Esophagus squamous epithelium (tissue), 4 donors: ENCODE measurements at regions not wholly inside any gene's neighbourhood (a gene's known extent, or its start where the extent isn't known, plus 50 kb on each side); places are given as distances from the start of the nearest gene placed in this dataset.

ENCODE experiments used
- POLR2A ChIP-seq, 4 donors: fragments of 450-650 bp; IDR thresholded peaks; one replicate each; pipeline ENCODE4 v1.6.1; 2017; ENCODE audit warnings: antibody characterized with exemption in 4 of 4, mild to moderate bottlenecking in 4 of 4, moderate library complexity in 3 of 4
- TF ChIP-seq, protein P1 (sequence below), 6 experiments: fragments of 450-650 bp in 4 of 6; fragments of 200-600 bp in 2 of 6; sonication (generic) in 2 of 6; IDR thresholded peaks; one replicate each; pipeline ENCODE4 v1.5.1; 2016 to 2019; ENCODE audit warnings: antibody characterized with exemption in 6 of 6, mild to moderate bottlenecking in 4 of 6, moderate library complexity in 4 of 6

DNA sequence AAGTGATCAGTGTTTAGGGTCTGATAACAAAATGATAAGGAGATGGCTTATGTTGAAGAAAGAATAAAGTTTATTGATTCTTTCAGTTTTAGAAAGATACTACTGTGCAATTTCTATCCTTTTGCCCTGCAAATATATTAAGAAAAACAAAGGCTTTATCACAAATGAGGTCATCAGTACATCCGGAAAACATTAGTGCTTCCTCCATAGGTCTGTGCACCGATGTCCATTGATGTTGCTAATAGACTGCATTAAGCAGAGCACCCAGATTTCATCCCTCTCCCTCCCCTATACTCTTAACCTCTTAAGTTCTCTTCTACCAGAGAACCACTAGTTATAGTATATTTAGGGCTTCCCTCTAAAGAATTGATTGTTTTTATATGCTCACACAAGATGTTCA lies 53.7 kb upstream of the HHIP start:
- TF ChIP-seq, protein P1, sequence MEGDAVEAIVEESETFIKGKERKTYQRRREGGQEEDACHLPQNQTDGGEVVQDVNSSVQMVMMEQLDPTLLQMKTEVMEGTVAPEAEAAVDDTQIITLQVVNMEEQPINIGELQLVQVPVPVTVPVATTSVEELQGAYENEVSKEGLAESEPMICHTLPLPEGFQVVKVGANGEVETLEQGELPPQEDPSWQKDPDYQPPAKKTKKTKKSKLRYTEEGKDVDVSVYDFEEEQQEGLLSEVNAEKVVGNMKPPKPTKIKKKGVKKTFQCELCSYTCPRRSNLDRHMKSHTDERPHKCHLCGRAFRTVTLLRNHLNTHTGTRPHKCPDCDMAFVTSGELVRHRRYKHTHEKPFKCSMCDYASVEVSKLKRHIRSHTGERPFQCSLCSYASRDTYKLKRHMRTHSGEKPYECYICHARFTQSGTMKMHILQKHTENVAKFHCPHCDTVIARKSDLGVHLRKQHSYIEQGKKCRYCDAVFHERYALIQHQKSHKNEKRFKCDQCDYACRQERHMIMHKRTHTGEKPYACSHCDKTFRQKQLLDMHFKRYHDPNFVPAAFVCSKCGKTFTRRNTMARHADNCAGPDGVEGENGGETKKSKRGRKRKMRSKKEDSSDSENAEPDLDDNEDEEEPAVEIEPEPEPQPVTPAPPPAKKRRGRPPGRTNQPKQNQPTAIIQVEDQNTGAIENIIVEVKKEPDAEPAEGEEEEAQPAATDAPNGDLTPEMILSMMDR (IDR thresholded peaks at IDR 0.05): no peak
- TF ChIP-seq POLR2A (IDR thresholded peaks at IDR 0.05): no peak
